LNCaP clone FGC (cell line): ENCODE measurements at regions not wholly inside any gene's neighbourhood (a gene's known extent, or its start where the extent isn't known, plus 50 kb on each side); places are given as distances from the start of the nearest gene placed in this dataset.
"Not testable (repeated sequence)": the region's sequence is repeated elsewhere in the genome, so short reads cannot be mapped to it uniquely, and the experiment has no call there.

Source experiments
- DNase-seq: peaks from one replicate; pipeline ENCODE4 v3.0.0-alpha.2; 2011; ENCODE audit warnings: low read depth
- H3K4me3 ChIP-seq: 2 replicates; pipeline ENCODE4 v1.5.1; 2011; ENCODE audit warnings: mild to moderate bottlenecking, low read depth, low read length, control low read depth
- TF ChIP-seq, protein P1 (sequence below): IDR thresholded peaks from 2 replicates; pipeline ENCODE4 v1.5.1; 2012; ENCODE audit warnings: mild to moderate bottlenecking; ENCODE audit not compliant: control insufficient read depth, insufficient read depth; ENCODE audit errors: extremely low read depth

DNA sequence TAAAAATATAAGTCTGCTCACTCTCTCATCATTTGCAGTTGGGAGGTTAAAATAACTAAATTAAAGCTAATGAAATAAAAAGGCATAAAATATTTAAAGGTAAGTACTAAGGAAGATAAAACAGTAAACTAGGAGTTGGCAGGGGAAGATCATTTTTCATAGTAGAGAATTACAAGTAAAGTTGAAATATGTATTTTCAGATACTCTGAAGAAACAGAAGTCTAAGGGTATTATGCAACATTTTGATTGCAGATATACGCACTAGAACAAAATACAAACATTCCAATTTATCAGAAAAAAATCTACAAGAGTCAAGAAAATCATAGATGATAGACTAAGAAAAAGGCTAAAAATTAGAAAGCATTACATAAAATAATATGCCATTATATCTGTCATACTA lies 167.6 kb upstream of the CTAGE1 start:
- no peak overlapping the region for H3K4me3 ChIP-seq
- TF ChIP-seq, protein P1, sequence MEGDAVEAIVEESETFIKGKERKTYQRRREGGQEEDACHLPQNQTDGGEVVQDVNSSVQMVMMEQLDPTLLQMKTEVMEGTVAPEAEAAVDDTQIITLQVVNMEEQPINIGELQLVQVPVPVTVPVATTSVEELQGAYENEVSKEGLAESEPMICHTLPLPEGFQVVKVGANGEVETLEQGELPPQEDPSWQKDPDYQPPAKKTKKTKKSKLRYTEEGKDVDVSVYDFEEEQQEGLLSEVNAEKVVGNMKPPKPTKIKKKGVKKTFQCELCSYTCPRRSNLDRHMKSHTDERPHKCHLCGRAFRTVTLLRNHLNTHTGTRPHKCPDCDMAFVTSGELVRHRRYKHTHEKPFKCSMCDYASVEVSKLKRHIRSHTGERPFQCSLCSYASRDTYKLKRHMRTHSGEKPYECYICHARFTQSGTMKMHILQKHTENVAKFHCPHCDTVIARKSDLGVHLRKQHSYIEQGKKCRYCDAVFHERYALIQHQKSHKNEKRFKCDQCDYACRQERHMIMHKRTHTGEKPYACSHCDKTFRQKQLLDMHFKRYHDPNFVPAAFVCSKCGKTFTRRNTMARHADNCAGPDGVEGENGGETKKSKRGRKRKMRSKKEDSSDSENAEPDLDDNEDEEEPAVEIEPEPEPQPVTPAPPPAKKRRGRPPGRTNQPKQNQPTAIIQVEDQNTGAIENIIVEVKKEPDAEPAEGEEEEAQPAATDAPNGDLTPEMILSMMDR, result no peak
- no peak for DNase-seq

DNA sequence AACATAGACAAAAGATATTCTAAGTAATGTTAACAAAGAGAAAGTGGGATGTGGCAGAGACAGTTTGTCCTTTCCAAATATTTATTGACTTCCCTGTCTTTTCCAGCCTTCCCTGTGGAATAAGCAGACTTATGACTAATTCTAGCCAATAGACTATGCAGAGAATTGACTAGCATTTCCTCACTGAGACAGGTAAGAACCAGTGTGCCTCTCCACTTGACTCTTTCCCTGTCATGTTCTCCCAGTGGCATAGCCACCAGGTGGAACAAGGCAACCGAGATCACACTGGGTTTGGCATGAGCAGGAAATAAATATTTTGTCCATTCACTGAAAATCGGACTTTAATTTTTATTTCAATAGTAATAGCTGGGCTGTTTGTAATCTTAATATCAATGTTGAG lies 168.1 kb upstream of the CTAGE1 start:
- no peak for DNase-seq
- no peak overlapping the region for H3K4me3 ChIP-seq
- TF ChIP-seq, protein P1, result no peak

DNA sequence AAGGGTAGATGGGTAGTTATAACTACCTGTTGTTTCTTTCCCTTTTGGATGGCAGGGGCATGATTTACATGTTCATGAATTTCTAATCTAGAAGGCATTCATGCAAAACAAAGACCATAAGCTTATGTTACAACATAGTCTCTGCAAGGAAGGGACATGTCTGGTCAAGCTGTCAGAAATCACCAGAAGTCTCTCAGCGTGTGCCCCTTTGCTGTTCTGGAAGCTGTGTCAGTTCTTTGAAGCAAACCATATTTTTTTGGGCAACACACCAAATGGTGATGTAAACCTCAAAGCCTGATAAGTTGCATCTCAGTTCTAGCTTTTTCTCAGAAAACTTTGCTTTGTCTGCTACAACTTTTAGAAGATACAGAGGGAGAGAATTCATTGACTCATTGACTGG lies 173.5 kb upstream of the CTAGE1 start:
- no peak overlapping the region for H3K4me3 ChIP-seq
- DNase-seq, result no peak
- TF ChIP-seq, protein P1, result no peak

DNA sequence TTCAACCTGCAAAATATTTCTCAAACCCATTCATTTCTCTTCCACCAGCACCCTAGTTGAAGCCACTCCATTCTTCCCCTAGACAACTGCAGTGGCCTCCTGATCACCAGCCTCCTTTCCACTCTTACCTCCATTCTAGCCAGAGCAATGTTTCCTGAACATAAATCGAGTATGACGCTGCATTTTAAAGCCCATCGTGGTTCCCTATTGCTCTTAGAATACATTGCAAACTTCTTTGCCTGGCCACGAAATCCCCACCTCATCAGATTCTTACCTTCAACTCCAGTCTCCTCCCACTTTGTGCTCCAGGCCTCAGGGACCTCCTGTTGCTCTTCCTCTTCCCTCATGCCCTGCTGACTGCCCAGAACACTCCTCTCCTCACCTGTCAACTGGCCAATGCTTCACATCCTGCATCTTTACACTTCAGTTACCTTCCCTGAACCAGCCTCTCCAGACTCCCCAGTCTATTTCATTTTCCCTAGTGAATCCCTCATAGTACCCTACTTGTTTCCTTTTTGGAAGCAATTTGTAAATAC lies 176.5 kb upstream of the CTAGE1 start:
- DNase-seq, result no peak
- no peak overlapping the region for H3K4me3 ChIP-seq
- TF ChIP-seq, protein P1, result no peak

DNA sequence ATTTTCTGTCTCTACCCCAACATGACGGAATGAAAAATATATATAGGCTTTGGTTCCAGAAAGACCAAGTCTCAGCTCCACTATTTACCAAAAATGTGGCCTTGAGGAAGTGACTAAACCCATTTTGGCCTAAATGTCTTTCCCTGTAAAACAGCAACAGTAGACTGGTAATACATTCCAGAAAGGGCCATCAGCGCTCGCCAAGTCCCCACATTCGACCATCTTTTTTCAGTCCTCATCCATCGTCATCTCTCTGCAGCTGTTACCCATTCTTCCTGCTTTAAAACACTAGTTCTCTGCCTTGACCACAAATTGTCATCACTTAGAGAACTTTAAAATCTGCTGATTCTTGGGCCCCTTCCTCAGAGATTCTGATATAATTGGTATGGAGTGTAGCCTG lies 183.8 kb upstream of the CTAGE1 start:
- TF ChIP-seq, protein P1, result no peak
- no peak overlapping the region for H3K4me3 ChIP-seq
- DNase-seq, result no peak

DNA sequence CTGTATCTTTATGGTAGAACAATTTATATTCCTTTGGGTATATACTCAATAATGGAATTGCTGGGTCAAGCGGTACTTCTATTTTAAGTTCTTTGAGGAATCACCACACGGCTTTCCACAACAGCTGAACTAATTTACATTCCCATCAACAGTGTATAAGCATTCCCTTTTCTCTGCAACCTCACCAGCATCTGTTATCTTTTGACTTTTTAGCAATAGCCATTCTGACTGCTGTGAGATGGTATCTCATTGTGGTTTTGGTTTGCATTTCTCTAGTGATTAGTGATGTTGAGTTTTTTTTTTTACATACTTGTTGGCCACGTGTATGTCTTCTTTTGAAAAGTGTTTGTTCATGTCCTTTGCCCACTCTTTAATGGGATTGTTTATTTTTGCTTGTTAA lies 184.7 kb upstream of the CTAGE1 start:
- not testable (repeated sequence) for H3K4me3 ChIP-seq, DNase-seq

DNA sequence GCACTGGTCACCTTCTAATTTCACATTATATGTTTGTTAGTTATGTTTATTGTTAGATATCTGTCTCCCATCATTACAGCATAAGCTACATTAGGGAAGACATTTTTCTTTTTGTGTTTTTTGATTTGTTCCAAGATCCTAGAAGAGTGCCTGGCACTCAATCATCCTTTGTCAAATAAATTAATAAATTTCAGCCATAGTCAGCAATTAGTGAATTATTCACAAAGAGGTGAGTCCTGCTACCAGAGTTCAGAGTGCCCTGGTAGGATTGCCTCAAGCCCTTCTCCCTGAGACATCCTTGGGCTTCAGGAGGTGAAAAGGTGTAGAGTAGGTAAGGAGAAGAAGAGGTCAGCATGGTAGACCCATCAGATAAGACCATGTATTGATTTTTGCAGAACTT lies 186.2 kb upstream of the CTAGE1 start:
- TF ChIP-seq, protein P1, result no peak
- H3K4me3 ChIP-seq, result no peak overlapping the region
- no peak for DNase-seq
